IMR-90 (cell line): ENCODE measurements at regions not wholly inside any gene's neighbourhood (a gene's known extent, or its start where the extent isn't known, plus 50 kb on each side); places are given as distances from the start of the nearest gene placed in this dataset.

Source experiments
- CTCF ChIP-seq: conservative IDR thresholded peaks from 2 replicates; pipeline ENCODE4 v1.5.1; 2012; ENCODE audit warnings: mild to moderate bottlenecking, low read depth, low read length, improper control_type of control experiment
- MAFK ChIP-seq: IDR thresholded peaks from 2 replicates; pipeline ENCODE4 v1.6.1; 2012; ENCODE audit warnings: low read depth, low read length, improper control_type of control experiment
- POLR2A ChIP-seq: IDR thresholded peaks from 2 replicates; pipeline ENCODE4 v1.6.1; 2012; ENCODE audit warnings: mild to moderate bottlenecking, low read depth, low read length
- RCOR1 ChIP-seq: IDR thresholded peaks from 2 replicates; pipeline ENCODE4 v1.6.1; 2012; ENCODE audit warnings: mild to moderate bottlenecking, low read length, improper control_type of control experiment; ENCODE audit not compliant: insufficient replicate concordance

GRCh38 chr6:84314377-84314898, 87.0 kb upstream of the CEP162 start:
- TF ChIP-seq CTCF, result no peak
- no peak for TF ChIP-seq POLR2A
- TF ChIP-seq RCOR1, result no peak
- TF ChIP-seq MAFK, result 0 out of 2 replicates have a peak, but pooled peaks have one; percentile 11
